H9 (cell line): ENCODE measurements at regions not wholly inside any gene's neighbourhood (a gene's known extent, or its start where the extent isn't known, plus 50 kb on each side); places are given as distances from the start of the nearest gene placed in this dataset.
"Not testable (repeated sequence)": the region's sequence is repeated elsewhere in the genome, so short reads cannot be mapped to it uniquely, and the experiment has no call there.

Experiments
- DNase-seq: peaks from one replicate; pipeline ENCODE4 v3.0.0-alpha.2; 2017
- H2AFZ ChIP-seq: one replicate; pipeline ENCODE4 v1.6.1; 2013; ENCODE audit warnings: mild to moderate bottlenecking, low read length, control low read depth, moderate library complexity
- H2AK5ac ChIP-seq: 2 replicates; pipeline ENCODE4 v1.6.1; 2013; ENCODE audit warnings: low read length, control low read depth, mixed read lengths; ENCODE audit not compliant: insufficient read length
- H2BK120ac ChIP-seq: one replicate; pipeline ENCODE4 v1.6.1; 2013; ENCODE audit warnings: low read depth, mild to moderate bottlenecking, low read length, control low read depth, inconsistent platforms; ENCODE audit not compliant: poor library complexity, severe bottlenecking
- H2BK12ac ChIP-seq: 2 replicates; pipeline ENCODE4 v1.6.1; 2013; ENCODE audit warnings: low read length, control low read depth, mixed read lengths, low read depth; ENCODE audit not compliant: insufficient read length
- H2BK15ac ChIP-seq: 2 replicates; pipeline ENCODE4 v1.6.1; 2013; ENCODE audit warnings: low read depth, low read length, control low read depth
- H2BK20ac ChIP-seq: one replicate; pipeline ENCODE4 v1.6.1; 2013; ENCODE audit warnings: low read depth, mild to moderate bottlenecking, low read length, control low read depth, inconsistent platforms; ENCODE audit not compliant: poor library complexity, severe bottlenecking
- H2BK5ac ChIP-seq: 2 replicates; pipeline ENCODE4 v1.6.1; 2013; ENCODE audit warnings: low read length, control low read depth, mixed read lengths; ENCODE audit not compliant: insufficient read length
- H3K14ac ChIP-seq: 2 replicates; pipeline ENCODE4 v1.6.1; 2013; ENCODE audit warnings: low read length, control low read depth; ENCODE audit not compliant: insufficient read depth
- H3K18ac ChIP-seq: 2 replicates; pipeline ENCODE4 v1.6.1; 2013; ENCODE audit warnings: low read depth, mild to moderate bottlenecking, mixed read lengths, low read length, control low read depth; ENCODE audit not compliant: insufficient read length
- H3K23ac ChIP-seq: 2 replicates; pipeline ENCODE4 v1.6.1; 2013; ENCODE audit warnings: low read length, control low read depth, mixed read lengths, low read depth; ENCODE audit not compliant: insufficient read length
- H3K23me2 ChIP-seq: 2 replicates; pipeline ENCODE4 v1.6.1; 2013; ENCODE audit warnings: low read depth, mild to moderate bottlenecking, mixed read lengths, low read length, control low read depth; ENCODE audit not compliant: insufficient read length, poor library complexity, severe bottlenecking
- H3K27ac ChIP-seq: 2 replicates; pipeline ENCODE4 v1.5.1; 2013; ENCODE audit warnings: low read length, control low read depth, mixed read lengths, low read depth; ENCODE audit not compliant: insufficient read length
- H3K27me3 ChIP-seq: 2 replicates; pipeline ENCODE4 v1.6.1; 2013; ENCODE audit warnings: low read length, control low read depth, inconsistent platforms; ENCODE audit not compliant: insufficient read depth
- H3K4ac ChIP-seq: 2 replicates; pipeline ENCODE4 v1.6.1; 2013; ENCODE audit warnings: low read depth, mild to moderate bottlenecking, control low read depth, inconsistent platforms, low read length, moderate library complexity
- H3K4me1 ChIP-seq: 2 replicates; pipeline ENCODE4 v1.6.1; 2013; ENCODE audit warnings: low read length, control low read depth, inconsistent platforms; ENCODE audit not compliant: insufficient read depth
- H3K4me2 ChIP-seq: 2 replicates; pipeline ENCODE4 v1.6.1; 2013; ENCODE audit warnings: low read length, control low read depth, mixed read lengths; ENCODE audit not compliant: insufficient read length, insufficient read depth
- H3K56ac ChIP-seq: 2 replicates; pipeline ENCODE4 v1.6.1; 2013; ENCODE audit warnings: low read depth, mild to moderate bottlenecking, mixed read lengths, low read length, control low read depth; ENCODE audit not compliant: insufficient read length
- H3K79me1 ChIP-seq: 2 replicates; pipeline ENCODE4 v1.6.1; 2013; ENCODE audit warnings: low read depth, mild to moderate bottlenecking, moderate library complexity, low read length, control low read depth, inconsistent platforms; ENCODE audit not compliant: insufficient read depth, poor library complexity, severe bottlenecking
- H3K79me2 ChIP-seq: 2 replicates; pipeline ENCODE4 v1.6.1; 2013; ENCODE audit warnings: low read length, control low read depth, inconsistent platforms; ENCODE audit not compliant: insufficient read depth
- H3K9ac ChIP-seq: 2 replicates; pipeline ENCODE4 v1.6.1; 2013; ENCODE audit warnings: low read length, control low read depth, mixed read lengths; ENCODE audit not compliant: insufficient read length; ENCODE audit errors: extremely low read depth
- H3K9me3 ChIP-seq: one replicate; pipeline ENCODE4 v1.6.1; 2013; ENCODE audit warnings: low read depth, low read length, inconsistent platforms; ENCODE audit not compliant: control insufficient read depth
- H3T11ph ChIP-seq: one replicate; pipeline ENCODE4 v1.6.1; 2013; ENCODE audit warnings: mild to moderate bottlenecking, low read length, control low read depth, inconsistent platforms
- H4K20me1 ChIP-seq: one replicate; pipeline ENCODE4 v1.6.1; 2013; ENCODE audit not compliant: control insufficient read depth, insufficient read length, insufficient read depth
- H4K5ac ChIP-seq: 2 replicates; pipeline ENCODE4 v1.6.1; 2013; ENCODE audit warnings: low read depth, mild to moderate bottlenecking, mixed read lengths, low read length, control low read depth; ENCODE audit not compliant: insufficient read length
- H4K8ac ChIP-seq: replicated peaks from 2 replicates; pipeline ENCODE4 v1.6.1; 2013; ENCODE audit warnings: low read length, control low read depth, mixed read lengths, low read depth; ENCODE audit not compliant: insufficient read length
- H4K91ac ChIP-seq: 2 replicates; pipeline ENCODE4 v1.6.1; 2013; ENCODE audit warnings: low read depth, mild to moderate bottlenecking, moderate library complexity, mixed read lengths, low read length, control low read depth; ENCODE audit not compliant: insufficient read length
- H3K27ac Mint-ChIP-seq, 3 experiments: 2 replicates in 2 of 3; 3 replicates in 1 of 3; pipeline ENCODE4 v1.8.0; 2020 to 2021; ENCODE audit warnings: mixed read lengths in 3 of 3, mild to moderate bottlenecking in 1 of 3, moderate library complexity in 1 of 3
- H3K27me3 Mint-ChIP-seq: 2 replicates; pipeline ENCODE4 v1.8.0; 2021; ENCODE audit warnings: low read depth, mild to moderate bottlenecking, moderate library complexity, mixed read lengths
- H3K36me3 Mint-ChIP-seq, 3 experiments: 2 replicates in 2 of 3; 3 replicates in 1 of 3; pipeline ENCODE4 v1.8.0; 2020 to 2021; ENCODE audit warnings: low read depth in 3 of 3, mixed read lengths in 3 of 3; ENCODE audit not compliant: insufficient read depth in 1 of 3
- H3K4me1 Mint-ChIP-seq, 2 experiments: 2 replicates each; pipeline ENCODE4 v1.8.0; 2020; ENCODE audit warnings: mixed read lengths in 2 of 2
- H3K4me3 Mint-ChIP-seq, 2 experiments: 2 replicates in 1 of 2; 3 replicates in 1 of 2; pipeline ENCODE4 v1.8.0; 2020 to 2021; ENCODE audit warnings: mild to moderate bottlenecking in 2 of 2, mixed read lengths in 2 of 2, moderate library complexity in 1 of 2
- H3K9me3 Mint-ChIP-seq, 2 experiments: 2 replicates in 1 of 2; 3 replicates in 1 of 2; pipeline ENCODE4 v1.8.0; 2020; ENCODE audit warnings: mild to moderate bottlenecking in 2 of 2, mixed read lengths in 2 of 2, moderate library complexity in 1 of 2
- WGBS: extraction: QIAGEN DNeasy Blood & Tissue Kit; methylation state at CpG from one replicate; pipeline ENCODE4 v1.1.7; 2013; ENCODE audit warnings: missing lambda C conversion rate, low lambda C conversion rate, mixed read lengths; ENCODE audit not compliant: insufficient read length; ENCODE audit errors: extremely low coverage; 5-methylcytosine and 5-hydroxymethylcytosine counted together

- H3T11ph ChIP-seq, DNase-seq, H3K27ac Mint-ChIP-seq, H4K8ac ChIP-seq, H3K4me1 ChIP-seq, H3K18ac ChIP-seq, H2BK15ac ChIP-seq, H3K23me2 ChIP-seq, H3K79me2 ChIP-seq, H3K27ac ChIP-seq, H3K4me3 Mint-ChIP-seq, H3K23ac ChIP-seq, H4K5ac ChIP-seq, H4K91ac ChIP-seq, H3K4me2 ChIP-seq, H3K9me3 Mint-ChIP-seq, H2BK12ac ChIP-seq, H3K27me3 ChIP-seq, H3K4me1 Mint-ChIP-seq, H2BK20ac ChIP-seq, H2BK5ac ChIP-seq, H3K4ac ChIP-seq, H3K36me3 Mint-ChIP-seq, H2AK5ac ChIP-seq, H3K14ac ChIP-seq, H2BK120ac ChIP-seq, H3K9me3 ChIP-seq, H3K79me1 ChIP-seq, H2AFZ ChIP-seq, H3K56ac ChIP-seq, H3K9ac ChIP-seq, H3K27me3 Mint-ChIP-seq, H4K20me1 ChIP-seq: not testable (repeated sequence)
- WGBS: no CpG with 5 or more reads among the region's 13 CpGs
These were observed 4476.7 kb upstream of the TPTE start for GRCh38 chr21:6044695-6045094.

GRCh38 chr21:6049930-6050329, 4471.5 kb upstream of the TPTE start:
- not testable (repeated sequence) for H3K79me1 ChIP-seq, H3K56ac ChIP-seq, H4K5ac ChIP-seq, H3K4me3 Mint-ChIP-seq, H3T11ph ChIP-seq, H4K8ac ChIP-seq, H3K27me3 ChIP-seq, H3K18ac ChIP-seq, H3K23ac ChIP-seq, H2BK120ac ChIP-seq, H3K9ac ChIP-seq, H3K27me3 Mint-ChIP-seq, H3K14ac ChIP-seq, H3K9me3 Mint-ChIP-seq, H4K91ac ChIP-seq, DNase-seq, H2AK5ac ChIP-seq, H3K27ac ChIP-seq, H3K4me1 ChIP-seq, H2BK12ac ChIP-seq, H3K23me2 ChIP-seq, H2AFZ ChIP-seq, H3K9me3 ChIP-seq, H3K4me1 Mint-ChIP-seq, H3K36me3 Mint-ChIP-seq, H2BK15ac ChIP-seq, H2BK20ac ChIP-seq, H3K4ac ChIP-seq, H4K20me1 ChIP-seq, H2BK5ac ChIP-seq, H3K79me2 ChIP-seq, H3K27ac Mint-ChIP-seq, H3K4me2 ChIP-seq
- WGBS: no CpG with 5 or more reads among the region's 17 CpGs

- H3K4ac ChIP-seq, H3K27ac ChIP-seq, H3K9ac ChIP-seq, H3T11ph ChIP-seq, H3K9me3 Mint-ChIP-seq, H2AK5ac ChIP-seq, H3K27me3 ChIP-seq, H2AFZ ChIP-seq, H2BK12ac ChIP-seq, H3K27ac Mint-ChIP-seq, H3K9me3 ChIP-seq, H2BK20ac ChIP-seq, H2BK5ac ChIP-seq, H3K4me1 Mint-ChIP-seq, H4K8ac ChIP-seq, H3K18ac ChIP-seq, H2BK15ac ChIP-seq, H3K36me3 Mint-ChIP-seq, H2BK120ac ChIP-seq, H3K4me2 ChIP-seq, H4K5ac ChIP-seq, H3K27me3 Mint-ChIP-seq, H3K4me1 ChIP-seq, H3K79me2 ChIP-seq, H4K91ac ChIP-seq, H3K79me1 ChIP-seq, H3K56ac ChIP-seq, DNase-seq, H3K14ac ChIP-seq, H4K20me1 ChIP-seq, H3K23me2 ChIP-seq, H3K4me3 Mint-ChIP-seq, H3K23ac ChIP-seq: not testable (repeated sequence)
- WGBS: no CpG with 5 or more reads among the region's 5 CpGs
These were observed 4469.3 kb upstream of the TPTE start for GRCh38 chr21:6052109-6052508.
